PC-9 (cell line): ENCODE measurements at regions not wholly inside any gene's neighbourhood (a gene's known extent, or its start where the extent isn't known, plus 50 kb on each side); places are given as distances from the start of the nearest gene placed in this dataset.
"Not testable (repeated sequence)": the region's sequence is repeated elsewhere in the genome, so short reads cannot be mapped to it uniquely, and the experiment has no call there.

Experiments used
- CTCF ChIP-seq: fragments of 200-600 bp; sonication (generic); conservative IDR thresholded peaks from 2 replicates; pipeline ENCODE4 v1.6.1; 2017; ENCODE audit warnings: mixed run types, antibody characterized with exemption, mild to moderate bottlenecking, moderate library complexity
- EZH2 ChIP-seq: fragments of 200-600 bp; sonication (generic); IDR thresholded peaks from 2 replicates; pipeline ENCODE4 v1.8.0; 2017; ENCODE audit warnings: antibody characterized with exemption, low read depth

DNA sequence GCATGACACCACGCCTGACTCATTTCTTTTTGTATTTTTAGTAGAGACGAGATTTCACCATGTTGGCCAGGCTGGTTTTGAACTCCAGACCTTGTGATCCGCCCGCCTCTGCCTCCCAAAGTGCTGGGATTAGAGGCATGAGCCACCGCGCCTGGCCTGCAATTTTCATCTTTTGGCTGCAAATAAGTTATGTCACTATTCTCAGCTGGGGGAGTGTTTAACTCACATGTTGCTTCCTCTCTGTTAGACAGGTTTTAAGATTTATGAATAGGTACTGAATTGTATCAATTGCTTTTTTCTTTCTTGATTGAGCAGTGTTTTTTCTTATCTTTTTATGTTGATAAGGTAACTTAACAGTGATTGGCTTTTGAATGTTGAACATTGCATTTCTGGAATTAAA is 88.2 kb upstream of the ADCY2 start:
- TF ChIP-seq CTCF, EZH2: not testable (repeated sequence)
